ENCODE measurements at regions not wholly inside any gene's neighbourhood (a gene's known extent, or its start where the extent isn't known, plus 50 kb on each side); places are given as distances from the start of the nearest gene placed in this dataset.

DNA sequence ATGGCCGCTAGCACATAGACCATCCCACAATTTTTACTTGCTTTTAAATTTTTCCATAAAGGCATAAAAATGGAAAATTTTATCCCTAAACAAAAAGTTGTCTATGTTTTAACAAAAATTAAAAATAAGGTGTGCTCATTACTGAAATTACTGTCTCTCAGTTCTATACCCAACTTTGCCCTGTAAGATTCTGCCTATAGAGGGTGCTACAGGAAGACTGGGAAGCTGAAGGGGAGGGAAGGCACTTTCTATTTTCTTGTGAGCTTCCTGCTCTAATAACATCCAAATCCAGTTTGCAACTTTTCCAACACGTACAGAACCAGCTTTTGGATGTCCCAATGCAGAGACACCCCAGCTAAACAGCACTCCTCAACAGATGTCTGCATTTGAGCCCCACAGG is 666.9 kb downstream of the PLCL1 start:
- Histone ChIP-seq H2AFZ (ENCODE audit: low read length) (no peak overlapping the region), H3K4me3 (ENCODE audit: insufficient read depth, low read length) (no peak overlapping the region), H3K79me2 (ENCODE audit: insufficient read depth, low read length) (no peaks in the 10 kb centered on the region), H3K27me3 (ENCODE audit: insufficient read depth, low read length) (no peaks in the 10 kb centered on the region), H4K20me1 (ENCODE audit: insufficient read depth, low read length) (no peaks in the 10 kb centered on the region), H3K4me2 (ENCODE audit: insufficient read depth, low read length) (no peak overlapping the region), H3K36me3 (ENCODE audit: insufficient read depth, low read length) (no peaks in the 10 kb centered on the region), H3K9me3 (ENCODE audit: low read depth, low read length) (no peaks in the 10 kb centered on the region), H3K4me1 (ENCODE audit: insufficient read depth, low read length) (no peaks in the 10 kb centered on the region), H3K27ac (ENCODE audit: low read depth, low read length) (no peak overlapping the region)
- TF ChIP-seq, protein P1, sequence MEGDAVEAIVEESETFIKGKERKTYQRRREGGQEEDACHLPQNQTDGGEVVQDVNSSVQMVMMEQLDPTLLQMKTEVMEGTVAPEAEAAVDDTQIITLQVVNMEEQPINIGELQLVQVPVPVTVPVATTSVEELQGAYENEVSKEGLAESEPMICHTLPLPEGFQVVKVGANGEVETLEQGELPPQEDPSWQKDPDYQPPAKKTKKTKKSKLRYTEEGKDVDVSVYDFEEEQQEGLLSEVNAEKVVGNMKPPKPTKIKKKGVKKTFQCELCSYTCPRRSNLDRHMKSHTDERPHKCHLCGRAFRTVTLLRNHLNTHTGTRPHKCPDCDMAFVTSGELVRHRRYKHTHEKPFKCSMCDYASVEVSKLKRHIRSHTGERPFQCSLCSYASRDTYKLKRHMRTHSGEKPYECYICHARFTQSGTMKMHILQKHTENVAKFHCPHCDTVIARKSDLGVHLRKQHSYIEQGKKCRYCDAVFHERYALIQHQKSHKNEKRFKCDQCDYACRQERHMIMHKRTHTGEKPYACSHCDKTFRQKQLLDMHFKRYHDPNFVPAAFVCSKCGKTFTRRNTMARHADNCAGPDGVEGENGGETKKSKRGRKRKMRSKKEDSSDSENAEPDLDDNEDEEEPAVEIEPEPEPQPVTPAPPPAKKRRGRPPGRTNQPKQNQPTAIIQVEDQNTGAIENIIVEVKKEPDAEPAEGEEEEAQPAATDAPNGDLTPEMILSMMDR (IDR thresholded peaks at IDR 0.05; ENCODE audit: extremely low read depth, low read depth, low read length), result peak; percentile 37
- DNase-seq (ENCODE audit: insufficient read length, low spot score, missing footprints), result no peak

DNA sequence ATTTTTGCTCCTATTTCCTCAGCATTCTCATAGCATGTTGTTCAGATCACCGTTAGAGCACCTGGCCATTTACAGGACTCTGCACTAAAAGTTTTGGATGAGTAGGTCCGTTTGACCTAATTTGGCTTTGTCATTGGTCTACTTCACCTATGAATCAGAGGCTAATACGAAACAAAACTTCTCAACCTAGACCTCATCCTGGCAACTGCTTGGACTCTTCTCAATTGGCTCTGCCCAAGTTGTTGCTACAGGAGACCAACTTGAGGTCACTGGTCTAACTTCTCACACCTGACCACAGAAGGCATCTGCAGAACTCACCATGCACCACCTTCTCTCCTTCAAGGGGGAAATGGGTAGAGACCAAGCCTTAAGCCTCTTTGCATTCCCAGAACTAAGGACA is 663.7 kb downstream of the PLCL1 start:
- Histone ChIP-seq H3K36me3 (ENCODE audit: insufficient read depth, low read length) (no peaks in the 10 kb centered on the region), H3K27me3 (ENCODE audit: insufficient read depth, low read length) (no peaks in the 10 kb centered on the region), H3K4me3 (ENCODE audit: insufficient read depth, low read length) (no peak overlapping the region), H3K4me1 (ENCODE audit: insufficient read depth, low read length) (no peaks in the 10 kb centered on the region), H4K20me1 (ENCODE audit: insufficient read depth, low read length) (no peaks in the 10 kb centered on the region), H2AFZ (ENCODE audit: low read length) (no peak overlapping the region), H3K27ac (ENCODE audit: low read depth, low read length) (no peak overlapping the region), H3K9me3 (ENCODE audit: low read depth, low read length) (no peaks in the 10 kb centered on the region), H3K79me2 (ENCODE audit: insufficient read depth, low read length) (no peaks in the 10 kb centered on the region), H3K4me2 (ENCODE audit: insufficient read depth, low read length) (no peak overlapping the region)
- TF ChIP-seq, protein P1 (IDR thresholded peaks at IDR 0.05; ENCODE audit: extremely low read depth, low read depth, low read length), result no peak
- DNase-seq (ENCODE audit: insufficient read length, low spot score, missing footprints), result no peak

DNA sequence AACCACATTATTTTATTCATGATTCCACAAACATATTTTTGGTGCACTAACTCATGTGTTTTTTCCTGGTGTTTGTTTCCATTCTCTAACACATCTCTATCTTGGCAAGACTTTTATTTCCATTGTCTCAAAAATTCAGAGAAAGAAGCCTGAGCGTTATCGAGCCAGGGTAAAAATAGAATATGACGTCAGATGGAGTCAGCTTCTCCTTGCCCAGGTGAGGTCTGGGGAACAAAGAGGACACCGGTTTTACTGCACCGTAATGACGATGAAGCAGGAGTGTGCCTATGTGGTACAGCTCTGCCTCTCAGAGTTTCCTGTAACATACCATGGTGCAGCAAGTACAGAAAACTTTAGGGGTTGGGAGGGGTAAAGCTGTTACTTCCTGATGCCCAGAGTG is 661.6 kb downstream of the PLCL1 start:
- DNase-seq (ENCODE audit: insufficient read length, low spot score, missing footprints), result peak; percentile 4
- Histone ChIP-seq H2AFZ (ENCODE audit: low read length) (no peak overlapping the region), H3K79me2 (ENCODE audit: insufficient read depth, low read length) (no peaks in the 10 kb centered on the region), H3K27me3 (ENCODE audit: insufficient read depth, low read length) (no peaks in the 10 kb centered on the region), H3K4me2 (ENCODE audit: insufficient read depth, low read length) (no peak overlapping the region), H4K20me1 (ENCODE audit: insufficient read depth, low read length) (no peaks in the 10 kb centered on the region), H3K36me3 (ENCODE audit: insufficient read depth, low read length) (no peaks in the 10 kb centered on the region), H3K27ac (ENCODE audit: low read depth, low read length) (no peak overlapping the region), H3K4me3 (ENCODE audit: insufficient read depth, low read length) (no peak overlapping the region), H3K4me1 (ENCODE audit: insufficient read depth, low read length) (no peaks in the 10 kb centered on the region), H3K9me3 (ENCODE audit: low read depth, low read length) (no peaks in the 10 kb centered on the region)
- TF ChIP-seq, protein P1 (IDR thresholded peaks at IDR 0.05; ENCODE audit: extremely low read depth, low read depth, low read length), result no peak

DNA sequence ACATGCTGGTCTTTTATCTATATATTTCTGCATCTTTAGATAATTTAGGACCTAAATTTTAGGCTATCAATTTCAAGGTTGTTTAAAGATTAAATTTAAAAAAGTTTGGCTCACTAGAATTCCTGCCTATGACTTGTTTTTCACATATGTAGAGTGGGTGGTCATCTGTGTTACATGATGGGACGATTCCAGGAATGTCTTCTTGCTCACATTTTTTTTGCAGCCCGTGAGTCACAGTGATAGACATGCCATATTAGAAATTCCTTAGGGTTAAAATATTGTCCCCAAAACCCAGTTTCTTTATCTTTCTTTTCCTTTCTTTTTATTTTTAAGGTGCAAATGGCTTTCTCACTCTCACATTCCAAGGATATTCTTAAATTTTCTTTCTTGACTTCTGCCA is 652.0 kb downstream of the PLCL1 start:
- Histone ChIP-seq H3K4me2 (ENCODE audit: insufficient read depth, low read length) (no peak overlapping the region), H3K79me2 (ENCODE audit: insufficient read depth, low read length) (no peaks in the 10 kb centered on the region), H3K27me3 (ENCODE audit: insufficient read depth, low read length) (no peaks in the 10 kb centered on the region), H3K4me3 (ENCODE audit: insufficient read depth, low read length) (no peak overlapping the region), H4K20me1 (ENCODE audit: insufficient read depth, low read length) (no peaks in the 10 kb centered on the region), H3K9me3 (ENCODE audit: low read depth, low read length) (no peaks in the 10 kb centered on the region), H3K36me3 (ENCODE audit: insufficient read depth, low read length) (no peaks in the 10 kb centered on the region), H3K4me1 (ENCODE audit: insufficient read depth, low read length) (no peaks in the 10 kb centered on the region), H3K27ac (ENCODE audit: low read depth, low read length) (no peak overlapping the region), H2AFZ (ENCODE audit: low read length) (no peak overlapping the region)
- no peak for DNase-seq (ENCODE audit: insufficient read length, low spot score, missing footprints)
- TF ChIP-seq, protein P1 (IDR thresholded peaks at IDR 0.05; ENCODE audit: extremely low read depth, low read depth, low read length), result no peak
